GM23338 (cell line): ENCODE measurements at regions not wholly inside any gene's neighbourhood (a gene's known extent, or its start where the extent isn't known, plus 50 kb on each side); places are given as distances from the start of the nearest gene placed in this dataset.

ENCODE experiments used
- ATAC-seq: fragments of 200-7000 bp; cut with Tn5 transposase; 3 replicates; pipeline ENCODE4 v1.9.1; 2020
- DNase-seq: peaks from one replicate; pipeline ENCODE4 v3.0.0-alpha.2; 2015; ENCODE audit warnings: low spot score
- H2AFZ ChIP-seq: fragments of 200-600 bp; sonication (generic); 2 replicates; pipeline ENCODE4 v1.8.0; 2016; ENCODE audit warnings: antibody characterized with exemption, mild to moderate bottlenecking, moderate library complexity
- H3F3A ChIP-seq: fragments of 200-600 bp; sonication (generic); replicated peaks from 2 replicates; pipeline ENCODE4 v1.8.0; 2017; ENCODE audit warnings: antibody characterized with exemption, mixed run types, low read depth
- H3K27ac ChIP-seq: fragments of 200-600 bp; sonication (generic); 2 replicates; pipeline ENCODE4 v1.6.1; 2016; ENCODE audit warnings: low read depth
- H3K27me3 ChIP-seq: fragments of 200-600 bp; sonication (generic); 2 replicates; pipeline ENCODE4 v1.8.0; 2016; ENCODE audit warnings: mild to moderate bottlenecking, mixed run types, moderate library complexity; ENCODE audit not compliant: insufficient read depth
- H3K36me3 ChIP-seq: fragments of 200-600 bp; sonication (generic); 2 replicates; pipeline ENCODE4 v1.8.0; 2016; ENCODE audit warnings: mild to moderate bottlenecking; ENCODE audit not compliant: insufficient read depth
- H3K4me1 ChIP-seq: fragments of 200-600 bp; sonication (generic); 2 replicates; pipeline ENCODE4 v1.8.0; 2016; ENCODE audit warnings: mild to moderate bottlenecking, moderate library complexity; ENCODE audit not compliant: insufficient read depth
- H3K4me2 ChIP-seq: fragments of 200-600 bp; sonication (generic); 2 replicates; pipeline ENCODE4 v1.7.1; 2017; ENCODE audit warnings: mixed run types
- H3K4me3 ChIP-seq: fragments of 200-600 bp; sonication (generic); 2 replicates; pipeline ENCODE4 v1.6.1; 2016; ENCODE audit warnings: mixed run types
- H3K79me2 ChIP-seq: fragments of 200-600 bp; sonication (generic); replicated peaks from 2 replicates; pipeline ENCODE4 v1.8.0; 2017; ENCODE audit warnings: mild to moderate bottlenecking; ENCODE audit not compliant: insufficient read depth
- H3K9me2 ChIP-seq: fragments of 200-600 bp; sonication (generic); 2 replicates; pipeline ENCODE4 v1.8.0; 2017; ENCODE audit not compliant: insufficient read depth
- H4K20me1 ChIP-seq: fragments of 200-600 bp; sonication (generic); replicated peaks from 2 replicates; pipeline ENCODE4 v1.8.0; 2017; ENCODE audit warnings: mild to moderate bottlenecking; ENCODE audit not compliant: insufficient read depth
- H3K27ac Mint-ChIP-seq: 2 replicates; pipeline ENCODE4 v1.8.0; 2020; ENCODE audit warnings: inconsistent platforms, mild to moderate bottlenecking, moderate library complexity, mixed read lengths
- H3K27me3 Mint-ChIP-seq: 3 replicates; pipeline ENCODE4 v1.8.0; 2022; ENCODE audit warnings: low read depth, mild to moderate bottlenecking, moderate library complexity, mixed read lengths, inconsistent platforms; ENCODE audit not compliant: insufficient read depth, poor library complexity
- H3K36me3 Mint-ChIP-seq: 3 replicates; pipeline ENCODE4 v1.8.0; 2021; ENCODE audit warnings: low read depth, mild to moderate bottlenecking, inconsistent platforms, moderate library complexity, mixed read lengths
- H3K4me1 Mint-ChIP-seq: 3 replicates; pipeline ENCODE4 v1.8.0; 2020; ENCODE audit warnings: mild to moderate bottlenecking, inconsistent platforms, mixed read lengths
- H3K4me3 Mint-ChIP-seq: 3 replicates; pipeline ENCODE4 v1.8.0; 2021; ENCODE audit warnings: moderate library complexity, mild to moderate bottlenecking, inconsistent platforms, mixed read lengths
- H3K9me3 Mint-ChIP-seq: 3 replicates; pipeline ENCODE4 v1.8.0; 2020; ENCODE audit warnings: moderate library complexity, mild to moderate bottlenecking, inconsistent platforms, mixed read lengths
- CREB1 ChIP-seq: fragments of 250-450 bp; sonication (Bioruptor Pico); IDR thresholded peaks from 2 replicates; pipeline ENCODE4 v1.5.0; 2020; ENCODE audit warnings: low read depth, mild to moderate bottlenecking, moderate library complexity
- CTCF ChIP-seq, 2 experiments: fragments of 200-600 bp in 1 of 2; sonication (generic) in 1 of 2; conservative IDR thresholded peaks; 2 replicates each; pipeline versions ENCODE4 v1.5.1 to v1.6.1; 2016 to 2017; ENCODE audit warnings: antibody characterized with exemption in 2 of 2, low read depth in 2 of 2, mild to moderate bottlenecking in 2 of 2, moderate library complexity in 1 of 2
- ETS1 ChIP-seq: IDR thresholded peaks from 2 replicates; pipeline ENCODE4 v1.6.1; 2016; ENCODE audit warnings: antibody characterized with exemption
- EZH2 ChIP-seq: fragments of 200-600 bp; sonication (generic); IDR thresholded peaks from one replicate; pipeline ENCODE4 v1.8.0; 2017; ENCODE audit warnings: antibody characterized with exemption, mild to moderate bottlenecking, low read depth; ENCODE audit not compliant: unreplicated experiment
- EZH2phosphoT487 ChIP-seq: fragments of 200-600 bp; sonication (generic); IDR thresholded peaks from one replicate; pipeline ENCODE4 v1.8.1; 2018; ENCODE audit warnings: antibody characterized with exemption; ENCODE audit not compliant: unreplicated experiment
- JUNB ChIP-seq: IDR thresholded peaks from one replicate; pipeline ENCODE4 v1.6.1; 2016; ENCODE audit warnings: antibody characterized with exemption; ENCODE audit not compliant: unreplicated experiment
- NANOG ChIP-seq: IDR thresholded peaks from 2 replicates; pipeline ENCODE4 v1.6.1; 2016; ENCODE audit warnings: antibody characterized with exemption, borderline replicate concordance
- POLR2AphosphoS5 ChIP-seq: IDR thresholded peaks from 2 replicates; pipeline ENCODE4 v1.6.1; 2016; ENCODE audit warnings: antibody characterized with exemption, low read depth
- REST ChIP-seq: IDR thresholded peaks from one replicate; pipeline ENCODE4 v1.6.1; 2018; ENCODE audit warnings: antibody characterized with exemption; ENCODE audit not compliant: unreplicated experiment
- STAT1 ChIP-seq: IDR thresholded peaks from one replicate; pipeline ENCODE4 v1.6.1; 2016; ENCODE audit warnings: antibody characterized with exemption; ENCODE audit not compliant: unreplicated experiment
- ZNF114 ChIP-seq: fragments of 250-450 bp; sonication (Bioruptor Pico); IDR thresholded peaks from 2 replicates; pipeline ENCODE4 v1.5.0; 2020; ENCODE audit warnings: mild to moderate bottlenecking, moderate library complexity
- ZNF331 ChIP-seq: fragments of 250-450 bp; sonication (Bioruptor Pico); IDR thresholded peaks from 2 replicates; pipeline ENCODE4 v1.5.0; 2020; ENCODE audit warnings: low read depth, mild to moderate bottlenecking, moderate library complexity
- TF ChIP-seq, protein P1 (sequence below): fragments of 250-450 bp; sonication (Bioruptor Pico); IDR thresholded peaks from 2 replicates; pipeline ENCODE4 v1.5.0; 2020; ENCODE audit warnings: mild to moderate bottlenecking, moderate library complexity

- TF ChIP-seq CREB1 (CRISPR knock-in tag) = no peak
- no peak for TF ChIP-seq POLR2AphosphoS5
- no peak for TF ChIP-seq STAT1
These were observed 431.1 kb downstream of the KCNH5 start (continued) for GRCh38 chr14:62614122-62614521.

DNA sequence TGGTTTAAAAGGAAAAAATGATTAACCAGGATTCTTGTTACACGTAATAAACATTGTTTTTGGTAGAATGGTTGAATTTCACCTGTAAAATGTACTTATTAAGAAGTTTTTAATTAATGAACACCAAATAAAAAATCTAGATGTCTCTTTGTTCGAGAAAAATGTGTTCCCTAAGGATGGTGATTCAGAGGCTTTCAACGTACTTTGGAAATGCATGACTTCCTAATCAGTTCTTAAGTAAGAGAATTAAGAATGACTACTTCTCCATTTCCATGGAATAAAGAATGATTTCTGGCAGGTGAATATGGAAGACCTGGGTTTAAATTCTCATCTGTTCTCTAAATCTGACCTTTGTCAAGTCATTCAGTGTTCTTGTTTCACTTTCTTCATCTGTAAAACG lies 428.6 kb downstream of the KCNH5 start:
- Histone ChIP-seq H3K4me3 (no peak overlapping the region), H4K20me1 (no peaks in the 10 kb centered on the region), H2AFZ (no peak overlapping the region), H3K27ac (no peak overlapping the region), H3K9me2 (no peaks in the 10 kb centered on the region), H3K4me1 (peaks cover 5% of the 10 kb centered on the region), H3K36me3 (no peaks in the 10 kb centered on the region), H3F3A (no peaks in the 10 kb centered on the region), H3K79me2 (no peaks in the 10 kb centered on the region; the same call in 1 of the 2 replicates), H3K27me3 (no peaks in the 10 kb centered on the region), H3K4me2 (no peak overlapping the region)
- H3K27ac Mint-ChIP-seq = no peak overlapping the region
- H3K4me1 Mint-ChIP-seq = peaks cover 11% of the 10 kb centered on the region; the same call in 2 of the 3 replicates
- ATAC-seq (no peak), DNase-seq (no peak)
- H3K4me3 Mint-ChIP-seq = no peak overlapping the region
- peaks cover 2% of the 10 kb centered on the region for H3K27me3 Mint-ChIP-seq
- H3K9me3 Mint-ChIP-seq = peaks cover 4% of the 10 kb centered on the region; the same call in 1 of the 3 replicates
- no peak for TF ChIP-seq JUNB
- no peak for TF ChIP-seq ZNF114 (CRISPR knock-in tag)
- TF ChIP-seq, protein P1, sequence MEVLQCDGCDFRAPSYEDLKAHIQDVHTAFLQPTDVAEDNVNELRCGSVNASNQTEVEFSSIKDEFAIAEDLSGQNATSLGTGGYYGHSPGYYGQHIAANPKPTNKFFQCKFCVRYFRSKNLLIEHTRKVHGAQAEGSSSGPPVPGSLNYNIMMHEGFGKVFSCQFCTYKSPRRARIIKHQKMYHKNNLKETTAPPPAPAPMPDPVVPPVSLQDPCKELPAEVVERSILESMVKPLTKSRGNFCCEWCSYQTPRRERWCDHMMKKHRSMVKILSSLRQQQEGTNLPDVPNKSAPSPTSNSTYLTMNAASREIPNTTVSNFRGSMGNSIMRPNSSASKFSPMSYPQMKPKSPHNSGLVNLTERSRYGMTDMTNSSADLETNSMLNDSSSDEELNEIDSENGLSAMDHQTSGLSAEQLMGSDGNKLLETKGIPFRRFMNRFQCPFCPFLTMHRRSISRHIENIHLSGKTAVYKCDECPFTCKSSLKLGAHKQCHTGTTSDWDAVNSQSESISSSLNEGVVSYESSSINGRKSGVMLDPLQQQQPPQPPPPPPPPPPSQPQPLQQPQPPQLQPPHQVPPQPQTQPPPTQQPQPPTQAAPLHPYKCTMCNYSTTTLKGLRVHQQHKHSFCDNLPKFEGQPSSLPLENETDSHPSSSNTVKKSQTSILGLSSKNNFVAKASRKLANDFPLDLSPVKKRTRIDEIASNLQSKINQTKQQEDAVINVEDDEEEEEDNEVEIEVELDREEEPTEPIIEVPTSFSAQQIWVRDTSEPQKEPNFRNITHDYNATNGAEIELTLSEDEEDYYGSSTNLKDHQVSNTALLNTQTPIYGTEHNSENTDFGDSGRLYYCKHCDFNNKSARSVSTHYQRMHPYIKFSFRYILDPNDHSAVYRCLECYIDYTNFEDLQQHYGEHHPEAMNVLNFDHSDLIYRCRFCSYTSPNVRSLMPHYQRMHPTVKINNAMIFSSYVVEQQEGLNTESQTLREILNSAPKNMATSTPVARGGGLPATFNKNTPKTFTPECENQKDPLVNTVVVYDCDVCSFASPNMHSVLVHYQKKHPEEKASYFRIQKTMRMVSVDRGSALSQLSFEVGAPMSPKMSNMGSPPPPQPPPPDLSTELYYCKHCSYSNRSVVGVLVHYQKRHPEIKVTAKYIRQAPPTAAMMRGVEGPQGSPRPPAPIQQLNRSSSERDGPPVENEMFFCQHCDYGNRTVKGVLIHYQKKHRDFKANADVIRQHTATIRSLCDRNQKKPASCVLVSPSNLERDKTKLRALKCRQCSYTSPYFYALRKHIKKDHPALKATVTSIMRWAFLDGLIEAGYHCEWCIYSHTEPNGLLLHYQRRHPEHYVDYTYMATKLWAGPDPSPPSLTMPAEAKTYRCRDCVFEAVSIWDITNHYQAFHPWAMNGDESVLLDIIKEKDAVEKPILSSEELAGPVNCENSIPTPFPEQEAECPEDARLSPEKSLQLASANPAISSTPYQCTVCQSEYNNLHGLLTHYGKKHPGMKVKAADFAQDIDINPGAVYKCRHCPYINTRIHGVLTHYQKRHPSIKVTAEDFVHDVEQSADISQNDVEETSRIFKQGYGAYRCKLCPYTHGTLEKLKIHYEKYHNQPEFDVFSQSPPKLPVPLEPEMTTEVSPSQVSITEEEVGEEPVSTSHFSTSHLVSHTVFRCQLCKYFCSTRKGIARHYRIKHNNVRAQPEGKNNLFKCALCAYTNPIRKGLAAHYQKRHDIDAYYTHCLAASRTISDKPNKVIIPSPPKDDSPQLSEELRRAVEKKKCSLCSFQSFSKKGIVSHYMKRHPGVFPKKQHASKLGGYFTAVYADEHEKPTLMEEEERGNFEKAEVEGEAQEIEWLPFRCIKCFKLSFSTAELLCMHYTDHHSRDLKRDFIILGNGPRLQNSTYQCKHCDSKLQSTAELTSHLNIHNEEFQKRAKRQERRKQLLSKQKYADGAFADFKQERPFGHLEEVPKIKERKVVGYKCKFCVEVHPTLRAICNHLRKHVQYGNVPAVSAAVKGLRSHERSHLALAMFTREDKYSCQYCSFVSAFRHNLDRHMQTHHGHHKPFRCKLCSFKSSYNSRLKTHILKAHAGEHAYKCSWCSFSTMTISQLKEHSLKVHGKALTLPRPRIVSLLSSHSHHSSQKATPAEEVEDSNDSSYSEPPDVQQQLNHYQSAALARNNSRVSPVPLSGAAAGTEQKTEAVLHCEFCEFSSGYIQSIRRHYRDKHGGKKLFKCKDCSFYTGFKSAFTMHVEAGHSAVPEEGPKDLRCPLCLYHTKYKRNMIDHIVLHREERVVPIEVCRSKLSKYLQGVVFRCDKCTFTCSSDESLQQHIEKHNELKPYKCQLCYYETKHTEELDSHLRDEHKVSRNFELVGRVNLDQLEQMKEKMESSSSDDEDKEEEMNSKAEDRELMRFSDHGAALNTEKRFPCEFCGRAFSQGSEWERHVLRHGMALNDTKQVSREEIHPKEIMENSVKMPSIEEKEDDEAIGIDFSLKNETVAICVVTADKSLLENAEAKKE (CRISPR knock-in tag) = no peak
- TF ChIP-seq POLR2AphosphoS5 = no peak
- no peak for TF ChIP-seq EZH2
- TF ChIP-seq ZNF331 (CRISPR knock-in tag) = no peak
- TF ChIP-seq REST = no peak
- TF ChIP-seq STAT1 = no peak
- TF ChIP-seq CREB1 (CRISPR knock-in tag) = no peak
- TF ChIP-seq EZH2phosphoT487 = no peak
- no peak for TF ChIP-seq NANOG
- no peak for TF ChIP-seq ETS1
- no peak for TF ChIP-seq CTCF (conservative IDR thresholded peaks at IDR 0.05; ENCODE audit: low read depth in 2 of 2)
- H3K36me3 Mint-ChIP-seq = no peaks in the 10 kb centered on the region
